GM13976 (cell line): ENCODE measurements at regions not wholly inside any gene's neighbourhood (a gene's known extent, or its start where the extent isn't known, plus 50 kb on each side); places are given as distances from the start of the nearest gene placed in this dataset.

Experiments
- DNase-seq: peaks from one replicate; pipeline ENCODE4 v3.0.0; 2012; ENCODE audit warnings: low spot score
- CTCF ChIP-seq: IDR thresholded peaks from 2 replicates; pipeline ENCODE4 v1.5.1; 2012; ENCODE audit warnings: borderline replicate concordance, mild to moderate bottlenecking; ENCODE audit not compliant: insufficient read depth; ENCODE audit errors: extremely low read depth, missing control alignments, control extremely low read depth
- in situ Hi-C: fragments of 300-500 bp; cut with MboI; formaldehyde crosslinking; loops from one replicate; pipeline ENCODE4 v1.12.0; 2022; ENCODE audit warnings: low sequenced_read_pairs, mixed read lengths, inconsistent platforms; ENCODE audit not compliant: unreplicated experiment

- TF ChIP-seq CTCF, result no peak
- in situ Hi-C loops, result no loop called here
- no peak for DNase-seq
Measured at GRCh38 chr11:19603771-19604170, 108.9 kb upstream of the NAV2 start.

GRCh38 chr11:19602891-19603290 is 109.7 kb upstream of the NAV2 start:
- DNase-seq, result no peak
- TF ChIP-seq CTCF, result no peak
- in situ Hi-C loops, result no loop called here

- DNase-seq, result no peak
- no peak for TF ChIP-seq CTCF
Measured at GRCh38 chr11:19602406-19602805, 110.2 kb upstream of the NAV2 start.

GRCh38 chr11:19601235-19601634 is 111.4 kb upstream of the NAV2 start:
- in situ Hi-C loops, result no loop called here
- TF ChIP-seq CTCF, result no peak
- DNase-seq, result no peak

More at GRCh38 chr11:19602406-19602805, 110.2 kb upstream of the NAV2 start:
- in situ Hi-C loops, result no loop called here

- DNase-seq, result no peak
- in situ Hi-C loops, result no loop called here
- TF ChIP-seq CTCF, result no peak
Measured at GRCh38 chr11:19599681-19600080, 113.0 kb upstream of the NAV2 start.

- in situ Hi-C loops, result no loop called here
- DNase-seq, result no peak
Measured at GRCh38 chr11:19598876-19599486, 113.7 kb upstream of the NAV2 start.

More at GRCh38 chr11:19598876-19599486, 113.7 kb upstream of the NAV2 start:
- TF ChIP-seq CTCF, result no peak
